ENCODE measurements at regions not wholly inside any gene's neighbourhood (a gene's known extent, or its start where the extent isn't known, plus 50 kb on each side); places are given as distances from the start of the nearest gene placed in this dataset.
"Not testable (repeated sequence)": the region's sequence is repeated elsewhere in the genome, so short reads cannot be mapped to it uniquely, and the experiment has no call there.

GRCh38 chr2:16099326-16099725 lies 159.0 kb downstream of the MYCN start:
- no peaks in the 10 kb centered on the region for H3K9me3 ChIP-seq (ENCODE audit: control insufficient read depth, insufficient read depth, low read depth, low read length)
- CTCF ChIA-PET = interaction anchor here (0.6 kb wide), 2 partner anchors 202 to 1552 kb away, joined by 3 read pairs; no protein-coding TSS in a partner anchor
- POLR2A ChIA-PET = no interaction called here
- no peaks in the 10 kb centered on the region for H3K36me3 ChIP-seq (ENCODE audit: control insufficient read depth in 2 of 2, insufficient read depth in 1 of 2, low read length in 2 of 2)
- no peaks in the 10 kb centered on the region; the same call in 1 of the 2 replicates for H3K4me1 ChIP-seq (ENCODE audit: control insufficient read depth, insufficient read depth, low read length)
- TF ChIP-seq ZSCAN4 (tag by site-specific recombination; IDR thresholded peaks at IDR 0.05) (no peak), ZNF248 (tag by site-specific recombination; IDR thresholded peaks at IDR 0.05) (no peak), ZBTB11 (tag by site-specific recombination; conservative IDR thresholded peaks at IDR 0.05; ENCODE audit: low read depth) (no peak), ZNF121 (tag by site-specific recombination; IDR thresholded peaks at IDR 0.05) (no peak), ZNF37A (tag by site-specific recombination; IDR thresholded peaks at IDR 0.05) (no peak), ZNF175 (tag by site-specific recombination; IDR thresholded peaks at IDR 0.05) (no peak), IKZF3 (tag by site-specific recombination; IDR thresholded peaks at IDR 0.05) (no peak), GLI2 (tag by site-specific recombination; IDR thresholded peaks at IDR 0.05; ENCODE audit: borderline replicate concordance, low read depth) (no peak), TCF7L2 (IDR thresholded peaks at IDR 0.05; ENCODE audit: borderline replicate concordance, low read depth, low read length) (no peak), ZNF354C (tag by site-specific recombination; IDR thresholded peaks at IDR 0.05; ENCODE audit: borderline replicate concordance, low read depth) (no peak)
- no peak overlapping the region for H3K4me3 ChIP-seq (ENCODE audit: low read depth, low read length)
- no peak overlapping the region for H3K27ac ChIP-seq (ENCODE audit: extremely low read depth, low read depth, low read length)

GRCh38 chr2:16096962-16097361 lies 156.6 kb downstream of the MYCN start:
- Histone ChIP-seq H3K27ac (ENCODE audit: extremely low read depth, low read depth, low read length) (no peak overlapping the region), H3K9me3 (ENCODE audit: control insufficient read depth, insufficient read depth, low read depth, low read length) (no peaks in the 10 kb centered on the region), H3K36me3 (ENCODE audit: control insufficient read depth in 2 of 2, insufficient read depth in 1 of 2, low read length in 2 of 2) (no peaks in the 10 kb centered on the region), H3K4me3 (ENCODE audit: low read depth, low read length) (no peak overlapping the region), H3K4me1 (ENCODE audit: control insufficient read depth, insufficient read depth, low read length) (no peaks in the 10 kb centered on the region)
- ChIA-PET CTCF (no interaction called here), POLR2A (no interaction called here)
- TF ChIP-seq KLF7 (tag by site-specific recombination; IDR thresholded peaks at IDR 0.05; ENCODE audit: borderline replicate concordance) (no peak), ZNF624 (tag by site-specific recombination; IDR thresholded peaks at IDR 0.05) (no peak), ZNF549 (tag by site-specific recombination; IDR thresholded peaks at IDR 0.05) (no peak), ZSCAN18 (tag by site-specific recombination; IDR thresholded peaks at IDR 0.05) (no peak), ZNF140 (tag by site-specific recombination; IDR thresholded peaks at IDR 0.05) (no peak), BCL11A (tag by site-specific recombination; IDR thresholded peaks at IDR 0.05; ENCODE audit: low read depth) (no peak), ZNF239 (tag by site-specific recombination; IDR thresholded peaks at IDR 0.05) (no peak), ZNF354C (tag by site-specific recombination; IDR thresholded peaks at IDR 0.05; ENCODE audit: borderline replicate concordance, low read depth) (no peak)

- H3K4me3 ChIP-seq (ENCODE audit: low read depth, low read length); H3K9me3 ChIP-seq (ENCODE audit: control insufficient read depth, insufficient read depth, low read depth, low read length); POLR2A ChIA-PET; H3K27ac ChIP-seq (ENCODE audit: extremely low read depth, low read depth, low read length); H3K36me3 ChIP-seq (ENCODE audit: control insufficient read depth in 2 of 2, insufficient read depth in 1 of 2, low read length in 2 of 2); H3K4me1 ChIP-seq (ENCODE audit: control insufficient read depth, insufficient read depth, low read length): not testable (repeated sequence)
- CTCF ChIA-PET = interaction anchor here (1.1 kb wide), 1 partner anchor 61 kb away, joined by 3 read pairs; no protein-coding TSS in a partner anchor
Measured at GRCh38 chr2:16095483-16095882, 155.1 kb downstream of the MYCN start.
